GM19023 (cell line): ENCODE measurements at regions not wholly inside any gene's neighbourhood (a gene's known extent, or its start where the extent isn't known, plus 50 kb on each side); places are given as distances from the start of the nearest gene placed in this dataset.

Source experiments
- ATAC-seq: cut with Tn5 transposase; IDR thresholded peaks from one replicate; pipeline ENCODE4 v1.9.1; 2021; ENCODE audit warnings: mild to moderate bottlenecking, moderate library complexity; ENCODE audit not compliant: unreplicated experiment

DNA sequence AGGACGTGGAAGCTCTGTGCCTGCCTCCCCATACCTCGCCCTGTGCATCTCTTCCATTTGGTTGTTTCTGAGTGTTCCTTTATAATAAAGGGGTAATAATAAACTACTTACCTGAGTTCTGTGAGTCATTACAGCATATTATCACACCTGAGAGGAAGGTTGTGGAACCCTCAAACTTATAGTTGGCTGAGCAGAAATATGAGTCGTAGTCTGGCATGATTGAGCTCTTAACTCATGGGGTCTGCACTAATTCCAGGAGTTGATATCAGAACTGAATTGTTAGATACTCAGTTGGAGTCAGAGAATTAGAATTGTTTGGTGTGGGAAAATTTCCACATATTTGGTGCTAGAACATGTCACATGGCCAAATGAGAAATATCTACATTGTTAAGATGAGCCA, 52.4 kb upstream of the HTR2A start:
- no peak for ATAC-seq

DNA sequence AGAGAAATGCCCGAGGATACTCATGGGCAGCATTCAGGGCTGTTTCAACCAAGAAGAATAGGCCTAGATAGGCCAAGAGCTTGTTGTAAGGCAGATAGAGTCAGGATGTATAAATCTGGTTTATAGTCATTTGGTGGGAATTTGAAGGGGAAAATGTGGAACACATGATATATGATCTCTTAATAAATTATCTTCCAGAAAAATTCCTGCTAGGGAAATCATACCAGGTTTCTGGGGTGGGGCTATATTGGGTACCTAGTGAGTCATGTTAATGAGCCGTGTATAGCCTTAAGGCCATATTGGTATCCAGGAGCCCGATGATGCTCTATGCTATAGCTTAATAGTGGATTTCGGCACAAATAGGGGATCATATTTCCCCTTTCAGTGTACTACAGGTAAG, 51.5 kb upstream of the HTR2A start:
- ATAC-seq = no peak

DNA sequence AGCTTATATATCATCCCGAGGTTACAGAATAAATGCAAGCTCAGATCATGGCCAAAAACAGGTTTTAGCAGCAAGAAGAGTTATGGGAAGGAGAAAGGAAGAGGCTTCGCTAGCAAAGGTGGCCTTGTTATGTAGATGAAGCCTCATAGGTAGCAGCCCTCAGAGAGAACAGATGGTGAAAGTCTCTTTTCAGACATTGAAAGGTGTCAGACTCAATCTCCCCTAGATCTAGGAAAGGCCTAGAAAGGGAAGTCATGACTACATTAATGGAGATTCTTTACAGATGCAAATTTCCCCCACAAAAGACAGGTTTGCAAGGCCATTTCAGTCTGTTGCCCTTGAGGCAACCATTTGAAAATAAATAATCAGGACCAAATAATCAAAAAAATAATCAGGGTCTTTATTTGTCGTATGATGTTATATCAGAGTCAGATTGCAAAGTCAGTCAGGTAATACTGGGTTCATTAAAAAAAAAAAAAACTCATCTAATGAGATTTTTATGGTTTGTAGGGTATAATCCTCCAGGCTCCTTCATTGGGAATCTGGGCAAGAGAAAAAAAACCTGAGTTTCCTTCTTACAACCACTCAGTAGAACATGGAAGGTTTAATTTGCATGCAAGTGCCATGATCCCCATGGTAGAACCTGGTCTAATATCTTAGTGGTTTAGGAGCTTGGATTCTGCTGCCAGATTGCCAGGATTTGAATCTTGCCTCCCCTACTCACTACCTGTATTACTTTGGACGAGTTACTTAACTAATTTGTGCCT, 50.8 kb upstream of the HTR2A start:
- ATAC-seq = no peak
